SK-N-SH (cell line): ENCODE measurements at regions not wholly inside any gene's neighbourhood (a gene's known extent, or its start where the extent isn't known, plus 50 kb on each side); places are given as distances from the start of the nearest gene placed in this dataset.

ENCODE experiments used
- CTCF ChIA-PET: fragments of 300-600, 350-600 bp; formaldehyde crosslinking; extraction: SDS; loops from one replicate; lab custom pipeline; 2021; lab: Yijun Ruan, JAX
- POLR2A ChIA-PET: fragments of 350-600 bp; sonication (Branson Sonifier 250); formaldehyde crosslinking; extraction: SDS; loops from one replicate; lab custom pipeline; 2020; ENCODE audit warnings: antibody characterized with exemption, inconsistent platforms; lab: Yijun Ruan, JAX
- DNase-seq: peaks from one replicate; pipeline ENCODE4 v3.0.0; 2012
- H2AFZ ChIP-seq: fragments of 200-600 bp; sonication (generic); 2 replicates; pipeline ENCODE4 v1.8.1; 2016; ENCODE audit warnings: antibody characterized with exemption, mild to moderate bottlenecking, low read depth
- H3F3A ChIP-seq: fragments of 200-600 bp; sonication (generic); replicated peaks from 2 replicates; pipeline ENCODE3; 2016; ENCODE audit warnings: antibody characterized with exemption, mild to moderate bottlenecking; ENCODE audit not compliant: insufficient read depth
- H3K27ac ChIP-seq, 2 experiments: fragments of 200-500 bp in 1 of 2; fragments of 200-600 bp in 1 of 2; sonication (Bioruptor generic) in 1 of 2; sonication (generic), shearing (Covaris generic) in 1 of 2; 2 replicates each; pipeline versions ENCODE4 v1.5.1 to v1.6.1; 2014 to 2016; ENCODE audit warnings: low read depth in 2 of 2, inconsistent platforms in 1 of 2, low read length in 1 of 2, mild to moderate bottlenecking in 1 of 2, mixed read lengths in 1 of 2
- H3K27me3 ChIP-seq: fragments of 200-600 bp; sonication (generic), shearing (Covaris generic); 2 replicates; pipeline ENCODE4 v1.6.1; 2016; ENCODE audit warnings: mixed run types; ENCODE audit not compliant: insufficient read depth
- H3K36me3 ChIP-seq, 2 experiments: fragments of 200-500 bp in 1 of 2; fragments of 200-600 bp in 1 of 2; sonication (Bioruptor generic) in 1 of 2; sonication (generic) in 1 of 2; replicated peaks in 1 of 2; 2 replicates each; pipeline versions ENCODE3 to v1.5.1; 2014 to 2016; ENCODE audit warnings: low read length in 1 of 2, mild to moderate bottlenecking in 1 of 2; ENCODE audit not compliant: insufficient read depth in 2 of 2, control insufficient read depth in 1 of 2
- H3K4me1 ChIP-seq, 2 experiments: fragments of 200-500 bp in 1 of 2; fragments of 200-600 bp in 1 of 2; sonication (Bioruptor generic) in 1 of 2; sonication (generic), shearing (Covaris generic) in 1 of 2; 2 replicates each; pipeline versions ENCODE4 v1.5.1 to v1.6.1; 2014 to 2016; ENCODE audit warnings: low read depth in 1 of 2, low read length in 1 of 2, mixed run types in 1 of 2; ENCODE audit not compliant: insufficient read depth in 2 of 2, control insufficient read depth in 1 of 2
- H3K4me2 ChIP-seq: fragments of 200-600 bp; sonication (generic), shearing (Covaris generic); 2 replicates; pipeline ENCODE4 v1.6.1; 2017; ENCODE audit warnings: mixed run types
- H3K4me3 ChIP-seq, 2 experiments: fragments of 200-500 bp in 1 of 2; fragments of 200-600 bp in 1 of 2; sonication (Bioruptor generic) in 1 of 2; sonication (generic), shearing (Covaris generic) in 1 of 2; 2 replicates each; pipeline versions ENCODE4 v1.5.1 to v1.8.1; 2014 to 2016; ENCODE audit warnings: low read depth in 2 of 2, inconsistent platforms in 1 of 2, low read length in 1 of 2, mild to moderate bottlenecking in 1 of 2, mixed read lengths in 1 of 2, moderate library complexity in 1 of 2
- H3K79me2 ChIP-seq: fragments of 200-600 bp; sonication (generic); 2 replicates; pipeline ENCODE4 v1.8.1; 2017; ENCODE audit warnings: mild to moderate bottlenecking; ENCODE audit not compliant: insufficient read depth
- H3K9ac ChIP-seq: fragments of 200-600 bp; sonication (generic); 2 replicates; pipeline ENCODE4 v1.6.1; 2017; ENCODE audit warnings: mixed run types
- H3K9me2 ChIP-seq: fragments of 200-600 bp; sonication (generic); 2 replicates; pipeline ENCODE4 v1.6.1; 2017; ENCODE audit warnings: mixed run types
- H3K9me3 ChIP-seq: fragments of 200-600 bp; sonication (generic); 2 replicates; pipeline ENCODE4 v1.6.1; 2017; ENCODE audit warnings: mixed run types, mild to moderate bottlenecking, moderate library complexity
- H4K20me1 ChIP-seq: fragments of 200-600 bp; sonication (generic); 2 replicates; pipeline ENCODE4 v1.6.1; 2017; ENCODE audit warnings: mild to moderate bottlenecking, mixed run types; ENCODE audit not compliant: insufficient read depth
- EP300 ChIP-seq, 2 experiments: IDR thresholded peaks; 2 replicates each; pipeline versions ENCODE4 v1.4.0 to v1.6.1; 2012; ENCODE audit warnings: borderline replicate concordance in 1 of 2, low read depth in 1 of 2, low read length in 1 of 2
- EZH2phosphoT487 ChIP-seq: fragments of 200-600 bp; sonication (generic); IDR thresholded peaks from 2 replicates; pipeline ENCODE4 v1.6.1; 2017; ENCODE audit warnings: low read depth, mixed run types, mild to moderate bottlenecking, antibody characterized with exemption, moderate library complexity, borderline replicate concordance
- FOSL2 ChIP-seq: IDR thresholded peaks from 2 replicates; pipeline ENCODE4 v1.4.0; 2012; ENCODE audit warnings: low read depth, mild to moderate bottlenecking, moderate library complexity, borderline replicate concordance
- FOXM1 ChIP-seq: IDR thresholded peaks from 2 replicates; pipeline ENCODE4 v1.4.0; 2012; ENCODE audit warnings: low read depth, mild to moderate bottlenecking
- GABPA ChIP-seq: IDR thresholded peaks from 2 replicates; pipeline ENCODE4 v1.4.0; 2012; ENCODE audit warnings: low read depth, mild to moderate bottlenecking
- JUND ChIP-seq: IDR thresholded peaks from 2 replicates; pipeline ENCODE4 v1.4.0; 2012
- NRF1 ChIP-seq: IDR thresholded peaks from 2 replicates; pipeline ENCODE4 v1.6.1; 2012; ENCODE audit warnings: low read depth, mild to moderate bottlenecking, low read length
- RAD21 ChIP-seq: IDR thresholded peaks from 2 replicates; pipeline ENCODE4 v1.6.1; 2012; ENCODE audit warnings: mild to moderate bottlenecking, low read length
- REST ChIP-seq: IDR thresholded peaks from 2 replicates; pipeline ENCODE4 v1.6.1; 2012; ENCODE audit warnings: mild to moderate bottlenecking, low read depth, low read length, moderate library complexity
- RFX5 ChIP-seq: IDR thresholded peaks from 2 replicates; pipeline ENCODE4 v1.6.1; 2012; ENCODE audit warnings: mild to moderate bottlenecking, improper control_type of control experiment, low read length
- RXRA ChIP-seq: IDR thresholded peaks from 2 replicates; pipeline ENCODE4 v1.4.0; 2012; ENCODE audit warnings: low read depth, mild to moderate bottlenecking, borderline replicate concordance
- SIN3A ChIP-seq: IDR thresholded peaks from 2 replicates; pipeline ENCODE4 v1.6.1; 2012; ENCODE audit warnings: low read depth, mild to moderate bottlenecking, low read length, moderate library complexity, borderline replicate concordance
- TCF12 ChIP-seq: IDR thresholded peaks from 2 replicates; pipeline ENCODE4 v1.4.0; 2012
- YY1 ChIP-seq: IDR thresholded peaks from 2 replicates; pipeline ENCODE4 v1.4.0; 2012; ENCODE audit warnings: low read depth, mild to moderate bottlenecking
- WGBS: methylation state at CpG from one replicate; pipeline ENCODE4 v1.1.6; 2017; ENCODE audit warnings: low lambda C conversion rate; 5-methylcytosine and 5-hydroxymethylcytosine counted together
- TF ChIP-seq, protein P1 (sequence below): fragments of 150-350 bp; IDR thresholded peaks from 2 replicates; pipeline ENCODE4 v1.6.1; 2016; ENCODE audit warnings: mild to moderate bottlenecking, low read depth, low read length
- TF ChIP-seq, protein P2 (sequence below): fragments of 200-600 bp; sonication (generic); IDR thresholded peaks from 2 replicates; pipeline ENCODE4 v1.6.1; 2017; ENCODE audit warnings: antibody characterized with exemption, mild to moderate bottlenecking, moderate library complexity

DNA sequence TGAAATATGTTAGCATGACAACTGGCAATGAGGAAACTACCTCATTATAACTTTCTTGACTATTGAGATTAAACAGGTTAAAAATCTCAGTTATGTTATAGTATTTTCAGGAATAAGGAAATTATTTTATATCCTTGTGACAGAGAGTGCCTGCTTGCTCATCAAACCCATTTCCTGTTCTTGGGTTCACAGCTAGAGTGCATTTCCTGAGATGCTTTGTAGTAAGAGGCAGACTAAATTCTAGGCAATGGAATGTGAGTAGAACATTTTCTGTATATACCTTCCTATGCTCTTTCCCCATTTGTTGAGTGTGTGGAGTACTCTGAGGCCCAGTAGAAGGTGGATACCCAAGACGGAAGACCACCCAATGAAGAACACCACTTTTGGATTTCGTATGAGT is 96.9 kb upstream of the CASK start:
- 22% methylated on average over 2 of the region's 2 CpGs for WGBS
- H3K4me3 ChIP-seq: no peak overlapping the region
- POLR2A ChIA-PET: no interaction called here
- no peak overlapping the region for H3K4me2 ChIP-seq
- no peaks in the 10 kb centered on the region for H4K20me1 ChIP-seq
- H3K9ac ChIP-seq: no peak overlapping the region
- H3F3A ChIP-seq: no peaks in the 10 kb centered on the region
- TF ChIP-seq RAD21 (no peak), EZH2phosphoT487 (no peak), SIN3A (no peak), NRF1 (no peak), JUND (no peak)
- TF ChIP-seq, protein P1, sequence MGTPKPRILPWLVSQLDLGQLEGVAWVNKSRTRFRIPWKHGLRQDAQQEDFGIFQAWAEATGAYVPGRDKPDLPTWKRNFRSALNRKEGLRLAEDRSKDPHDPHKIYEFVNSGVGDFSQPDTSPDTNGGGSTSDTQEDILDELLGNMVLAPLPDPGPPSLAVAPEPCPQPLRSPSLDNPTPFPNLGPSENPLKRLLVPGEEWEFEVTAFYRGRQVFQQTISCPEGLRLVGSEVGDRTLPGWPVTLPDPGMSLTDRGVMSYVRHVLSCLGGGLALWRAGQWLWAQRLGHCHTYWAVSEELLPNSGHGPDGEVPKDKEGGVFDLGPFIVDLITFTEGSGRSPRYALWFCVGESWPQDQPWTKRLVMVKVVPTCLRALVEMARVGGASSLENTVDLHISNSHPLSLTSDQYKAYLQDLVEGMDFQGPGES: no peak
- no peaks in the 10 kb centered on the region for H3K79me2 ChIP-seq
- no peak for DNase-seq
- no peaks in the 10 kb centered on the region; the same call in none of the 2 replicates for H3K27me3 ChIP-seq
- H3K4me1 ChIP-seq: no peaks in the 10 kb centered on the region
- no peaks in the 10 kb centered on the region for H3K9me2 ChIP-seq
- H3K36me3 ChIP-seq: no peaks in the 10 kb centered on the region
- CTCF ChIA-PET: no interaction called here
- no peak overlapping the region for H3K27ac ChIP-seq
- no peak overlapping the region for H2AFZ ChIP-seq
- H3K9me3 ChIP-seq: no peaks in the 10 kb centered on the region

- Histone ChIP-seq H3K27ac (no peak overlapping the region), H3K9ac (no peak overlapping the region), H2AFZ (no peak overlapping the region), H3F3A (no peaks in the 10 kb centered on the region), H3K4me3 (no peak overlapping the region), H3K9me3 (no peaks in the 10 kb centered on the region), H3K9me2 (no peaks in the 10 kb centered on the region), H3K27me3 (no peaks in the 10 kb centered on the region; the same call in none of the 2 replicates), H3K4me1 (no peaks in the 10 kb centered on the region), H3K4me2 (no peak overlapping the region), H3K36me3 (no peaks in the 10 kb centered on the region), H4K20me1 (no peaks in the 10 kb centered on the region), H3K79me2 (no peaks in the 10 kb centered on the region)
- CTCF ChIA-PET: no interaction called here
- POLR2A ChIA-PET: no interaction called here
- TF ChIP-seq RAD21 (no peak), FOSL2 (no peak), REST (no peak), RXRA (no peak), EP300 (IDR thresholded peaks at IDR 0.05; ENCODE audit: borderline replicate concordance in 1 of 2, low read depth in 1 of 2, low read length in 1 of 2) (no peak), TCF12 (no peak), GABPA (no peak), RFX5 (no peak), FOXM1 (no peak), YY1 (no peak)
- TF ChIP-seq, protein P2, sequence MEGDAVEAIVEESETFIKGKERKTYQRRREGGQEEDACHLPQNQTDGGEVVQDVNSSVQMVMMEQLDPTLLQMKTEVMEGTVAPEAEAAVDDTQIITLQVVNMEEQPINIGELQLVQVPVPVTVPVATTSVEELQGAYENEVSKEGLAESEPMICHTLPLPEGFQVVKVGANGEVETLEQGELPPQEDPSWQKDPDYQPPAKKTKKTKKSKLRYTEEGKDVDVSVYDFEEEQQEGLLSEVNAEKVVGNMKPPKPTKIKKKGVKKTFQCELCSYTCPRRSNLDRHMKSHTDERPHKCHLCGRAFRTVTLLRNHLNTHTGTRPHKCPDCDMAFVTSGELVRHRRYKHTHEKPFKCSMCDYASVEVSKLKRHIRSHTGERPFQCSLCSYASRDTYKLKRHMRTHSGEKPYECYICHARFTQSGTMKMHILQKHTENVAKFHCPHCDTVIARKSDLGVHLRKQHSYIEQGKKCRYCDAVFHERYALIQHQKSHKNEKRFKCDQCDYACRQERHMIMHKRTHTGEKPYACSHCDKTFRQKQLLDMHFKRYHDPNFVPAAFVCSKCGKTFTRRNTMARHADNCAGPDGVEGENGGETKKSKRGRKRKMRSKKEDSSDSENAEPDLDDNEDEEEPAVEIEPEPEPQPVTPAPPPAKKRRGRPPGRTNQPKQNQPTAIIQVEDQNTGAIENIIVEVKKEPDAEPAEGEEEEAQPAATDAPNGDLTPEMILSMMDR: no peak
- WGBS: 4% methylated on average over 1 of the region's 1 CpG
- no peak for DNase-seq
Measured at GRCh38 chrX:42017971-42018370, 94.6 kb upstream of the CASK start.
